HFFc6 (cell line): ENCODE measurements at regions not wholly inside any gene's neighbourhood (a gene's known extent, or its start where the extent isn't known, plus 50 kb on each side); places are given as distances from the start of the nearest gene placed in this dataset.

Source experiments
- DNase-seq: peaks from one replicate; pipeline ENCODE4 v3.0.0-alpha.2; 2018
- H3K27ac Mint-ChIP-seq: 2 replicates; pipeline ENCODE4 v1.8.0; 2020; ENCODE audit warnings: mild to moderate bottlenecking, mixed read lengths
- H3K27me3 Mint-ChIP-seq: 2 replicates; pipeline ENCODE4 v1.8.0; 2021; ENCODE audit warnings: mild to moderate bottlenecking, moderate library complexity, mixed read lengths; ENCODE audit not compliant: insufficient read depth
- H3K36me3 Mint-ChIP-seq: 2 replicates; pipeline ENCODE4 v1.8.0; 2021; ENCODE audit warnings: low read depth, mixed read lengths
- H3K4me1 Mint-ChIP-seq: 2 replicates; pipeline ENCODE4 v1.8.0; 2020; ENCODE audit warnings: low read depth, mixed read lengths
- H3K4me3 Mint-ChIP-seq: 2 replicates; pipeline ENCODE4 v1.8.0; 2020; ENCODE audit warnings: mild to moderate bottlenecking, moderate library complexity, mixed read lengths
- H3K9me3 Mint-ChIP-seq: 2 replicates; pipeline ENCODE4 v1.8.0; 2020; ENCODE audit warnings: mild to moderate bottlenecking, mixed read lengths
- CTCF ChIP-seq: fragments of 200-600 bp; sonication (generic); IDR thresholded peaks from 2 replicates; pipeline ENCODE4 v1.5.0; 2021; ENCODE audit warnings: antibody characterized with exemption, mild to moderate bottlenecking

GRCh38 chr15:47404877-47405276, 312.4 kb upstream of the SEMA6D start:
- no peaks in the 10 kb centered on the region; the same call in none of the 2 replicates for H3K27me3 Mint-ChIP-seq
- H3K27ac Mint-ChIP-seq, result no peak overlapping the region
- H3K4me1 Mint-ChIP-seq, result peaks cover 10% of the 10 kb centered on the region; the same call in 1 of the 2 replicates
- H3K9me3 Mint-ChIP-seq, result no peaks in the 10 kb centered on the region
- no peak overlapping the region for H3K4me3 Mint-ChIP-seq
- H3K36me3 Mint-ChIP-seq, result no peaks in the 10 kb centered on the region
- DNase-seq, result no peak
- no peak for TF ChIP-seq CTCF

GRCh38 chr15:47405365-47406162, 311.7 kb upstream of the SEMA6D start:
- no peaks in the 10 kb centered on the region for H3K9me3 Mint-ChIP-seq
- H3K4me1 Mint-ChIP-seq, result peaks cover 10% of the 10 kb centered on the region; the same call in 1 of the 2 replicates
- no peaks in the 10 kb centered on the region for H3K36me3 Mint-ChIP-seq
- no peak overlapping the region for H3K27ac Mint-ChIP-seq
- H3K27me3 Mint-ChIP-seq, result no peaks in the 10 kb centered on the region; the same call in none of the 2 replicates
- no peak for DNase-seq
- no peak for TF ChIP-seq CTCF
- no peak overlapping the region for H3K4me3 Mint-ChIP-seq

- Mint-ChIP-seq H3K27me3 (no peaks in the 10 kb centered on the region; the same call in none of the 2 replicates), H3K36me3 (no peaks in the 10 kb centered on the region), H3K4me3 (no peak overlapping the region), H3K9me3 (no peaks in the 10 kb centered on the region), H3K4me1 (peaks cover 10% of the 10 kb centered on the region; the same call in 1 of the 2 replicates), H3K27ac (no peak overlapping the region)
- no peak for DNase-seq
- TF ChIP-seq CTCF, result no peak
These were observed 309.6 kb upstream of the SEMA6D start for GRCh38 chr15:47407692-47408091.

GRCh38 chr15:47409038-47409437, 308.3 kb upstream of the SEMA6D start:
- Mint-ChIP-seq H3K9me3 (no peaks in the 10 kb centered on the region), H3K4me1 (peaks cover 10% of the 10 kb centered on the region; the same call in 1 of the 2 replicates), H3K27me3 (no peaks in the 10 kb centered on the region; the same call in none of the 2 replicates), H3K27ac (no peak overlapping the region), H3K4me3 (no peak overlapping the region), H3K36me3 (no peaks in the 10 kb centered on the region)
- DNase-seq, result no peak
- no peak for TF ChIP-seq CTCF

- Mint-ChIP-seq H3K4me1 (peaks cover 12% of the 10 kb centered on the region), H3K27ac (no peak overlapping the region), H3K27me3 (no peaks in the 10 kb centered on the region; the same call in none of the 2 replicates), H3K36me3 (no peaks in the 10 kb centered on the region), H3K9me3 (no peaks in the 10 kb centered on the region), H3K4me3 (no peak overlapping the region)
- DNase-seq, result no peak
- TF ChIP-seq CTCF, result no peak
These were observed 307.7 kb upstream of the SEMA6D start for GRCh38 chr15:47409600-47409999.
